ENCODE measurements at regions not wholly inside any gene's neighbourhood (a gene's known extent, or its start where the extent isn't known, plus 50 kb on each side); places are given as distances from the start of the nearest gene placed in this dataset.

- Histone ChIP-seq H3K9me3 (ENCODE audit: control insufficient read depth in 5 of 5, low read length in 5 of 5) (no peaks in the 10 kb centered on the region), H3K4me3 (ENCODE audit: low read depth in 1 of 5, low read length in 5 of 5) (no peak overlapping the region), H3K27me3 (ENCODE audit: control insufficient read depth in 5 of 5, insufficient read depth in 4 of 5, low read length in 5 of 5) (no peaks in the 10 kb centered on the region), H3K4me1 (ENCODE audit: control insufficient read depth in 5 of 5, insufficient read depth in 5 of 5, low read length in 5 of 5) (peaks cover 0 to 4% (median 3%) of the 10 kb centered on the region in 5 donors), H3K36me3 (ENCODE audit: control insufficient read depth in 5 of 5, insufficient read depth in 5 of 5, low read length in 5 of 5) (no peaks in the 10 kb centered on the region), H3K9ac (ENCODE audit: low read length in 5 of 5) (no peak overlapping the region), H3K27ac (ENCODE audit: low read depth, low read length) (no peak overlapping the region)
These were observed 186.0 kb upstream of the KLF4 start for GRCh38 chr9:107675351-107676259.

GRCh38 chr9:107674721-107675277 lies 185.2 kb upstream of the KLF4 start:
- Histone ChIP-seq H3K4me3 (ENCODE audit: low read depth in 1 of 5, low read length in 5 of 5) (no peak overlapping the region), H3K9ac (ENCODE audit: low read length in 5 of 5) (no peak overlapping the region), H3K27me3 (ENCODE audit: control insufficient read depth in 5 of 5, insufficient read depth in 4 of 5, low read length in 5 of 5) (no peaks in the 10 kb centered on the region), H3K27ac (ENCODE audit: low read depth, low read length) (no peak overlapping the region), H3K9me3 (ENCODE audit: control insufficient read depth in 5 of 5, low read length in 5 of 5) (no peaks in the 10 kb centered on the region), H3K36me3 (ENCODE audit: control insufficient read depth in 5 of 5, insufficient read depth in 5 of 5, low read length in 5 of 5) (no peaks in the 10 kb centered on the region), H3K4me1 (ENCODE audit: control insufficient read depth in 5 of 5, insufficient read depth in 5 of 5, low read length in 5 of 5) (peaks cover 0 to 4% (median 3%) of the 10 kb centered on the region in 5 donors)

- peaks cover 0 to 4% (median 3%) of the 10 kb centered on the region in 5 donors for H3K4me1 ChIP-seq (ENCODE audit: control insufficient read depth in 5 of 5, insufficient read depth in 5 of 5, low read length in 5 of 5)
- no peak overlapping the region for H3K27ac ChIP-seq (ENCODE audit: low read depth, low read length)
- no peaks in the 10 kb centered on the region for H3K9me3 ChIP-seq (ENCODE audit: control insufficient read depth in 5 of 5, low read length in 5 of 5)
- H3K9ac ChIP-seq (ENCODE audit: low read length in 5 of 5), result no peak overlapping the region
- no peaks in the 10 kb centered on the region for H3K27me3 ChIP-seq (ENCODE audit: control insufficient read depth in 5 of 5, insufficient read depth in 4 of 5, low read length in 5 of 5)
- H3K36me3 ChIP-seq (ENCODE audit: control insufficient read depth in 5 of 5, insufficient read depth in 5 of 5, low read length in 5 of 5), result no peaks in the 10 kb centered on the region
- no peak overlapping the region for H3K4me3 ChIP-seq (ENCODE audit: low read depth in 1 of 5, low read length in 5 of 5)
These were observed 184.5 kb upstream of the KLF4 start for GRCh38 chr9:107673861-107674720.

- Histone ChIP-seq H3K4me3 (ENCODE audit: low read depth in 1 of 5, low read length in 5 of 5) (no peak overlapping the region), H3K4me1 (ENCODE audit: control insufficient read depth in 5 of 5, insufficient read depth in 5 of 5, low read length in 5 of 5) (peaks cover 3 to 13% (median 7%) of the 10 kb centered on the region in 5 donors), H3K9me3 (ENCODE audit: control insufficient read depth in 5 of 5, low read length in 5 of 5) (no peaks in the 10 kb centered on the region)
These were observed 182.0 kb upstream of the KLF4 start for GRCh38 chr9:107671588-107671987.

GRCh38 chr9:107669422-107669821 lies 179.9 kb upstream of the KLF4 start:
- Histone ChIP-seq H3K4me3 (ENCODE audit: low read depth in 1 of 5, low read length in 5 of 5) (no peak overlapping the region), H3K4me1 (ENCODE audit: control insufficient read depth in 5 of 5, insufficient read depth in 5 of 5, low read length in 5 of 5) (peaks cover under 1 to 13% (median 5%) of the 10 kb centered on the region in 5 donors), H3K9me3 (ENCODE audit: control insufficient read depth in 5 of 5, low read length in 5 of 5) (no peaks in the 10 kb centered on the region), H3K27me3 (ENCODE audit: control insufficient read depth in 5 of 5, insufficient read depth in 4 of 5, low read length in 5 of 5) (peaks cover 0 to 6% (median 0%) of the 10 kb centered on the region in 5 donors), H3K9ac (ENCODE audit: low read length in 5 of 5) (no peak overlapping the region), H3K27ac (ENCODE audit: low read depth, low read length) (no peak overlapping the region), H3K36me3 (ENCODE audit: control insufficient read depth in 5 of 5, insufficient read depth in 5 of 5, low read length in 5 of 5) (no peaks in the 10 kb centered on the region)

More at GRCh38 chr9:107671588-107671987, 182.0 kb upstream of the KLF4 start:
- H3K9ac ChIP-seq (ENCODE audit: low read length in 5 of 5), result no peak overlapping the region
- H3K27ac ChIP-seq (ENCODE audit: low read depth, low read length), result no peak overlapping the region
- no peaks in the 10 kb centered on the region for H3K36me3 ChIP-seq (ENCODE audit: control insufficient read depth in 5 of 5, insufficient read depth in 5 of 5, low read length in 5 of 5)
- peaks cover 0 to 6% (median 0%) of the 10 kb centered on the region in 5 donors for H3K27me3 ChIP-seq (ENCODE audit: control insufficient read depth in 5 of 5, insufficient read depth in 4 of 5, low read length in 5 of 5)

- H3K36me3 ChIP-seq (ENCODE audit: control insufficient read depth in 5 of 5, insufficient read depth in 5 of 5, low read length in 5 of 5), result no peaks in the 10 kb centered on the region
- peak overlapping the region in 1 of 5 donors; percentile 33 for H3K9ac ChIP-seq (ENCODE audit: low read length in 5 of 5)
- H3K27ac ChIP-seq (ENCODE audit: low read depth, low read length), result peak overlapping the region; percentile 51
- peaks cover 0 to 6% (median 0%) of the 10 kb centered on the region in 5 donors for H3K27me3 ChIP-seq (ENCODE audit: control insufficient read depth in 5 of 5, insufficient read depth in 4 of 5, low read length in 5 of 5)
- peak overlapping the region in 1 of 5 donors; percentile 0 for H3K4me3 ChIP-seq (ENCODE audit: low read depth in 1 of 5, low read length in 5 of 5)
- H3K4me1 ChIP-seq (ENCODE audit: control insufficient read depth in 5 of 5, insufficient read depth in 5 of 5, low read length in 5 of 5), result peaks cover 0 to 13% (median 5%) of the 10 kb centered on the region in 5 donors
- no peaks in the 10 kb centered on the region for H3K9me3 ChIP-seq (ENCODE audit: control insufficient read depth in 5 of 5, low read length in 5 of 5)
These were observed 177.9 kb upstream of the KLF4 start for GRCh38 chr9:107667231-107668070.

- peaks cover 0 to 6% (median 0%) of the 10 kb centered on the region in 5 donors for H3K27me3 ChIP-seq (ENCODE audit: control insufficient read depth in 5 of 5, insufficient read depth in 4 of 5, low read length in 5 of 5)
- H3K27ac ChIP-seq (ENCODE audit: low read depth, low read length), result no peak overlapping the region
- no peaks in the 10 kb centered on the region for H3K9me3 ChIP-seq (ENCODE audit: control insufficient read depth in 5 of 5, low read length in 5 of 5)
- no peaks in the 10 kb centered on the region for H3K36me3 ChIP-seq (ENCODE audit: control insufficient read depth in 5 of 5, insufficient read depth in 5 of 5, low read length in 5 of 5)
- peaks cover 0 to 13% (median 5%) of the 10 kb centered on the region in 5 donors for H3K4me1 ChIP-seq (ENCODE audit: control insufficient read depth in 5 of 5, insufficient read depth in 5 of 5, low read length in 5 of 5)
- no peak overlapping the region for H3K4me3 ChIP-seq (ENCODE audit: low read depth in 1 of 5, low read length in 5 of 5)
- no peak overlapping the region for H3K9ac ChIP-seq (ENCODE audit: low read length in 5 of 5)
These were observed 175.5 kb upstream of the KLF4 start for GRCh38 chr9:107665057-107665456.

GRCh38 chr9:107660976-107661375 lies 171.4 kb upstream of the KLF4 start:
- Histone ChIP-seq H3K9me3 (ENCODE audit: control insufficient read depth in 5 of 5, low read length in 5 of 5) (peaks cover 0 to 5% (median 3%) of the 10 kb centered on the region in 5 donors), H3K9ac (ENCODE audit: low read length in 5 of 5) (no peak overlapping the region), H3K27me3 (ENCODE audit: control insufficient read depth in 5 of 5, insufficient read depth in 4 of 5, low read length in 5 of 5) (no peaks in the 10 kb centered on the region), H3K27ac (ENCODE audit: low read depth, low read length) (no peak overlapping the region), H3K4me1 (ENCODE audit: control insufficient read depth in 5 of 5, insufficient read depth in 5 of 5, low read length in 5 of 5) (no peaks in the 10 kb centered on the region), H3K4me3 (ENCODE audit: low read depth in 1 of 5, low read length in 5 of 5) (no peak overlapping the region), H3K36me3 (ENCODE audit: control insufficient read depth in 5 of 5, insufficient read depth in 5 of 5, low read length in 5 of 5) (no peaks in the 10 kb centered on the region)

- H3K9ac ChIP-seq (ENCODE audit: low read length in 5 of 5), result no peak overlapping the region
- H3K9me3 ChIP-seq (ENCODE audit: control insufficient read depth in 5 of 5, low read length in 5 of 5), result peaks cover 0 to 5% (median 3%) of the 10 kb centered on the region in 5 donors
- H3K4me1 ChIP-seq (ENCODE audit: control insufficient read depth in 5 of 5, insufficient read depth in 5 of 5, low read length in 5 of 5), result peaks cover 0 to 6% (median 0%) of the 10 kb centered on the region in 5 donors
- no peaks in the 10 kb centered on the region for H3K27me3 ChIP-seq (ENCODE audit: control insufficient read depth in 5 of 5, insufficient read depth in 4 of 5, low read length in 5 of 5)
- H3K36me3 ChIP-seq (ENCODE audit: control insufficient read depth in 5 of 5, insufficient read depth in 5 of 5, low read length in 5 of 5), result no peaks in the 10 kb centered on the region
- H3K4me3 ChIP-seq (ENCODE audit: low read depth in 1 of 5, low read length in 5 of 5), result no peak overlapping the region
- H3K27ac ChIP-seq (ENCODE audit: low read depth, low read length), result no peak overlapping the region
These were observed 163.8 kb upstream of the KLF4 start for GRCh38 chr9:107653263-107653821.

Data from subcutaneous abdominal adipose tissue (tissue), 5 donors.